Peyer's patch (tissue), 4 donors: ENCODE measurements at regions not wholly inside any gene's neighbourhood (a gene's known extent, or its start where the extent isn't known, plus 50 kb on each side); places are given as distances from the start of the nearest gene placed in this dataset.
"Not testable (repeated sequence)": the region's sequence is repeated elsewhere in the genome, so short reads cannot be mapped to it uniquely, and the experiment has no call there.

Experiments
- DNase-seq, 3 donors: peaks; one replicate each; pipeline ENCODE4 v3.0.0-alpha.2; 2017 to 2019
- H3K27ac ChIP-seq, 4 donors: fragments of 200-600 bp; sonication (generic); one replicate each; pipeline ENCODE4 v1.5.1; 2016 to 2019
- H3K27me3 ChIP-seq, 2 donors: fragments of 200-600 bp; sonication (generic); one replicate each; pipeline ENCODE4 v1.5.1; 2019
- H3K36me3 ChIP-seq, 3 donors: fragments of 200-600 bp; sonication (generic); one replicate each; pipeline ENCODE4 v1.5.1; 2016 to 2019
- H3K4me1 ChIP-seq, 4 donors: fragments of 200-600 bp; sonication (generic); one replicate each; pipeline ENCODE4 v1.5.1; 2016 to 2019
- H3K4me3 ChIP-seq, 4 donors: fragments of 200-600 bp; sonication (generic); 1 replicate in 3 of 4; 2 replicates in 1 of 4; pipeline ENCODE4 v1.5.1; 2016 to 2019; ENCODE audit warnings: mild to moderate bottlenecking in 1 of 4
- H3K9me3 ChIP-seq, 4 donors: fragments of 200-600 bp; sonication (generic); one replicate each; pipeline ENCODE4 v1.5.1; 2016 to 2019; ENCODE audit warnings: mild to moderate bottlenecking in 1 of 4
- POLR2A ChIP-seq, 2 donors: fragments of 450-650 bp; IDR thresholded peaks; one replicate each; pipeline ENCODE4 v1.5.1; 2017; ENCODE audit warnings: antibody characterized with exemption in 2 of 2, mild to moderate bottlenecking in 2 of 2, moderate library complexity in 2 of 2
- TF ChIP-seq, protein P1 (sequence below), 6 experiments: fragments of 450-650 bp in 4 of 6; fragments of 200-600 bp in 2 of 6; sonication (generic) in 1 of 6; IDR thresholded peaks; one replicate each; pipeline ENCODE4 v1.5.1; 2017 to 2019; ENCODE audit warnings: antibody characterized with exemption in 6 of 6, mild to moderate bottlenecking in 3 of 6, moderate library complexity in 1 of 6

DNA sequence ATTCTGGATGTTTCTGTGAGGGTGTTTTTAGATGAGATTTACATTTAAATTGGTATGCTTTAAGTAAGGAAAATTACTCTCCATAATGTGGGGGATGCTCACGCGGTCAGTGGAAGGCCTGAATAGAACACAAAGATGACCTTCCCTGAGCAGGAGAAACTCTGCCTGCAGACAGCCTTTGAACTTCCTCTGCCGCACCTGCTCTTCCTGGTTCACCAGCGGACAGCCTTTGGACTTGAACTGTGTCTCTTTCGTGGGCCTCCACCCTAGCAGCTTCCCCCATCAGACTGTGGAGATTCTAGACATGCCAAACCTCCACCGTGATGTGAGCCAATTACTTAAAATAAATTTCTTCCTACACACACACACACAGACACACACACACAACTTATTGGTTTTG lies 210.7 kb downstream of the EFCAB11 start:
- no peak for DNase-seq
- Histone ChIP-seq H3K27me3 (no peaks in the 10 kb centered on the region), H3K27ac (no peak overlapping the region), H3K4me1 (no peaks in the 10 kb centered on the region), H3K36me3 (no peaks in the 10 kb centered on the region), H3K9me3 (peaks cover 0 to 3% (median 0%) of the 10 kb centered on the region in 4 donors), H3K4me3 (no peak overlapping the region)
- no peak for TF ChIP-seq POLR2A (IDR thresholded peaks at IDR 0.05)
- TF ChIP-seq, protein P1, sequence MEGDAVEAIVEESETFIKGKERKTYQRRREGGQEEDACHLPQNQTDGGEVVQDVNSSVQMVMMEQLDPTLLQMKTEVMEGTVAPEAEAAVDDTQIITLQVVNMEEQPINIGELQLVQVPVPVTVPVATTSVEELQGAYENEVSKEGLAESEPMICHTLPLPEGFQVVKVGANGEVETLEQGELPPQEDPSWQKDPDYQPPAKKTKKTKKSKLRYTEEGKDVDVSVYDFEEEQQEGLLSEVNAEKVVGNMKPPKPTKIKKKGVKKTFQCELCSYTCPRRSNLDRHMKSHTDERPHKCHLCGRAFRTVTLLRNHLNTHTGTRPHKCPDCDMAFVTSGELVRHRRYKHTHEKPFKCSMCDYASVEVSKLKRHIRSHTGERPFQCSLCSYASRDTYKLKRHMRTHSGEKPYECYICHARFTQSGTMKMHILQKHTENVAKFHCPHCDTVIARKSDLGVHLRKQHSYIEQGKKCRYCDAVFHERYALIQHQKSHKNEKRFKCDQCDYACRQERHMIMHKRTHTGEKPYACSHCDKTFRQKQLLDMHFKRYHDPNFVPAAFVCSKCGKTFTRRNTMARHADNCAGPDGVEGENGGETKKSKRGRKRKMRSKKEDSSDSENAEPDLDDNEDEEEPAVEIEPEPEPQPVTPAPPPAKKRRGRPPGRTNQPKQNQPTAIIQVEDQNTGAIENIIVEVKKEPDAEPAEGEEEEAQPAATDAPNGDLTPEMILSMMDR (IDR thresholded peaks at IDR 0.05), result no peak

DNA sequence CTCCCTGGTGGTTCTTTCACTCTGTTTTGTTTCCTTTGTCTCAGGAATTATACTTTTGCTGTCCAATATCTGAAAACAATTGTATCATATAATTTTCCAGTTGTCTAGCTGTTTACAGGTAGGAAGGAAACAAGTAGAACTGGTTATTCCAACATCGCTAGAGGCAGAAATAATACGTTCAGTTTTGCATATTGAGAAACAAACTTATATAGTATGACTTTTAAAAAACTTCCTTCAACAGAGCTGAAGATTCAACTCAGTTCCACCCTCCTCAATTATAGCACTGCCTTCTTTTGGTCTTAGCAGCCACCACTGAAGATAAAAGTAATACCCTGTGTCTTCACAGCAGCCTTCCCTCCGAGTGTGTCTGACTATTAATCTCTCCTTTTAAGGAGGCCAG lies 214.3 kb downstream of the EFCAB11 start:
- Histone ChIP-seq H3K4me3 (no peak overlapping the region), H3K27ac (no peak overlapping the region), H3K27me3 (no peaks in the 10 kb centered on the region), H3K9me3 (peaks cover 0 to 3% (median 0%) of the 10 kb centered on the region in 4 donors), H3K36me3 (no peaks in the 10 kb centered on the region), H3K4me1 (no peaks in the 10 kb centered on the region)
- no peak for DNase-seq
- no peak for TF ChIP-seq POLR2A (IDR thresholded peaks at IDR 0.05)
- TF ChIP-seq, protein P1 (IDR thresholded peaks at IDR 0.05), result no peak

DNA sequence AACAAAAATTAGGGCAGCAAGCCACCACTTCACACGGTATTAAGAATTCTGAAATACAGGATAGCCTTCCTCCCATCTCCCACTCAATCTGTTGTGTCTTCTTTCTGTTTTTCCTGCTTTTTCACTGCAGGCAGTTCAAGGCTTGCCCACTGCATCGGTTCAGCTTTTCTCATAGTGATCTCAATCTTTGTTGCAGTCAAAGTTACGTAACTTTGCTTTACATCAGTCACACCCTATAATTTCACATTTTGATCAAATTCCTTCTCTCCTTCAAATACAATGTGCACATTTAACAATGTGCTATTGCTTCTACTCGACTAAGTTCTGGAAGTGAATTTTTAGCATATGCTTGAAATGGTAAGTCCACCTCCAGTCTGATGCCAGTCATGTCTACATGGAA lies 217.6 kb downstream of the EFCAB11 start:
- no peaks in the 10 kb centered on the region for H3K4me1 ChIP-seq
- TF ChIP-seq, protein P1 (IDR thresholded peaks at IDR 0.05), result no peak
- TF ChIP-seq POLR2A (IDR thresholded peaks at IDR 0.05), result no peak
- no peak overlapping the region for H3K27ac ChIP-seq
- H3K27me3 ChIP-seq, result no peaks in the 10 kb centered on the region
- no peaks in the 10 kb centered on the region for H3K9me3 ChIP-seq
- no peaks in the 10 kb centered on the region for H3K36me3 ChIP-seq
- DNase-seq, result no peak
- H3K4me3 ChIP-seq, result no peak overlapping the region

DNA sequence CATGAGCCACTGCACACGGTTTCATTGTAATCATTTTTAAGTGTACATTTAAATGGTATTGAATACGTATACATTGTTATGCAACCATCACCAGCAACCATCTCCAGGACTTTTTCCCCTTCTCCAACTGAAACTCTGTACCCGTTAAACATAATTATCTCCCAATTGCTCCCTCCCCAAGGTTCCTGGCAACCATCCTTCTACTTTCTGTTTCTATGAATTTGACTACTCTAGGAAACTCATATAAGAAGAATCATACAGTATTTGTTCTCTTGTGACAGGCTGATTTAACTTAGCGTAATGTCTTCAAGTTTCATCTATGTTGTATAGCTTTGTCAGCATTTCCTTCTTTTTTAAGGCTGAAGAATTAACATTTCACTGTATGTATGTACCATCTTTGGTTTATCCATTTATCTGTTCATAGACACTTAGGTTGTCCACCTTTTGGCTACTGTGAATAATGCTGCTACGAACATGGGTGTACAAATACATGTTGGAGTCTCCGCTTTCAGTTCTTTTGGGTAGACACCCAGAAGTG lies 223.1 kb downstream of the EFCAB11 start:
- H3K4me1 ChIP-seq, result no peaks in the 10 kb centered on the region
- no peak for DNase-seq
- H3K9me3 ChIP-seq, result no peaks in the 10 kb centered on the region
- H3K27ac ChIP-seq, result no peak overlapping the region
- no peaks in the 10 kb centered on the region for H3K27me3 ChIP-seq
- TF ChIP-seq, protein P1 (IDR thresholded peaks at IDR 0.05), result no peak
- no peak for TF ChIP-seq POLR2A (IDR thresholded peaks at IDR 0.05)
- H3K4me3 ChIP-seq, result no peak overlapping the region
- no peaks in the 10 kb centered on the region for H3K36me3 ChIP-seq

DNA sequence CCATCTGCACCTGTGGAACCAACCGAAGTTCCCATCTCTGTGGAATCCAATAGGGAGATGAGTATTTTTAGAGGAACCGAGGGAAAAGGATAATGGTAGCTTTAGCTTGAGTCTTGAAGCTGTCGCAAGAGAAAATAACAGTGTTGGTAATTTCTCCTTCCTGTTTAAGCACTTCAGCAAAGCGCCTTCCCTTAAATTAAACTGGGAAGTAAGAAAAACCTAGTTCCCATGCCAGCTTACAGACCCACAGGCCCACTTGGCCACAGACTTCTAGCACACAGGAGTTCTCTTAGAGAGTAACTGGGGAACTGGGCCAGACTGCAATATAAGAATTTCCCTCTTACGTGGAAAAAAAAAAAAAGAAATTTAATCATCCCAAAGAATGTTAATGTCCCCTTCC lies 223.8 kb downstream of the EFCAB11 start:
- TF ChIP-seq, protein P1 (IDR thresholded peaks at IDR 0.05), result no peak
- no peak for TF ChIP-seq POLR2A (IDR thresholded peaks at IDR 0.05)
- no peak for DNase-seq

DNA sequence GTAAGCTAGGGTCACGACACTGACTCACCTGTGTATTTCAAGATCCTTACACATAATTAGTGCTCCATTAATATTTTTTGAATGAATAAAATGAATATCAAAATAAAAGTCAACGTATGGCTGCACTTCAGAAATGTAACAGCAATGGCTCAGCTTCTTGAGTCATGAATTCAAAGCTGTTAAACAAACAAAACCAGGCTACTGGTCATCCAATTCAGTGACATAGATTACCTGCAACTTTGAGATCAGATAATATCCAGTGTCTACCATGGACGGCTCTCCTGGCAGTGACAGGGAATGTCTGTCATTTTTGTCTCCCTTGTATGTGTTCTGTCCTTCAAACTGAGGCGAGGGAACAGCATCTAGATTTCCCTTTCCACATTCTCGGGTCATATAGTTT lies 225.6 kb downstream of the EFCAB11 start:
- TF ChIP-seq POLR2A (IDR thresholded peaks at IDR 0.05), result no peak
- TF ChIP-seq, protein P1 (IDR thresholded peaks at IDR 0.05), result no peak
- Histone ChIP-seq H3K4me3 (no peak overlapping the region), H3K9me3 (no peaks in the 10 kb centered on the region), H3K36me3 (no peaks in the 10 kb centered on the region), H3K27ac (no peak overlapping the region), H3K27me3 (no peaks in the 10 kb centered on the region), H3K4me1 (peaks cover 0 to 4% (median 0%) of the 10 kb centered on the region in 4 donors)
- no peak for DNase-seq

More for the DNA sequence above, 223.8 kb downstream of the EFCAB11 start:
- no peak overlapping the region for H3K27ac ChIP-seq
- H3K36me3 ChIP-seq, result no peaks in the 10 kb centered on the region
- no peaks in the 10 kb centered on the region for H3K9me3 ChIP-seq
- no peak overlapping the region for H3K4me3 ChIP-seq
- no peaks in the 10 kb centered on the region for H3K27me3 ChIP-seq
- H3K4me1 ChIP-seq, result no peaks in the 10 kb centered on the region

DNA sequence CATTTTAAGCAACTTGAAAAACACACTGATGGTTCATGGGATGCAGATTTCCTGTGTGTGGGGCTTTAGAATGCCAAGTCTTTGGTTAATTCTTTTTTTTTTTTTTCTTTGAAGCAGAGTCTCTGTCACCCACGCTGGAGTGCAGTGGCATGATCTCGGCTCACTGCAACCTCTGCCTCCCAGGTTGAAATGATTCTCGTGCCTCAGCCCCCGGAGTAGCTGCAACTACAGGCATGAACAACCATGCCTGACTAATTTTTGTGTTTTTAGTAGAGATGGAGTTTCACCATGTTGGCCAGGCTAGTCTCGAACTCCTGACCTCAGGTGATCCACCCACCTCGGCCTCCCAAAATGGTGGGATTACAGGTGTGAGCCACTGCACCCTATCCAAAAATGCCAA lies 228.3 kb downstream of the EFCAB11 start:
- not testable (repeated sequence) for H3K36me3 ChIP-seq, DNase-seq, H3K9me3 ChIP-seq, H3K27me3 ChIP-seq, H3K4me3 ChIP-seq, H3K27ac ChIP-seq
- peaks cover 0 to 13% (median 9%) of the 10 kb centered on the region in 4 donors for H3K4me1 ChIP-seq
